Activated naive CD8-positive, alpha-beta T cell treated with anti-CD3 and anti-CD28 coated beads, Interleukin-2, amount 10 ng/mL, durations not matched to agents 7 days and 5 days (primary cell): ENCODE measurements at regions not wholly inside any gene's neighbourhood (a gene's known extent, or its start where the extent isn't known, plus 50 kb on each side); places are given as distances from the start of the nearest gene placed in this dataset.
"Not testable (repeated sequence)": the region's sequence is repeated elsewhere in the genome, so short reads cannot be mapped to it uniquely, and the experiment has no call there.

Experiments used
- ATAC-seq: fragments of 150-1000 bp; cut with Tn5 transposase; one replicate; pipeline ENCODE4 v1.10.0; 2021; ENCODE audit warnings: low read depth, moderate library complexity
- POLR2A ChIA-PET: fragments of 350-600 bp; sonication (Branson Sonifier 250); formaldehyde crosslinking; loops from one replicate; lab custom pipeline; 2021; ENCODE audit warnings: antibody characterized with exemption; lab: Charles Lee
- DNase-seq: peaks from one replicate; pipeline ENCODE4 v3.0.0; 2021
- H3K27ac Mint-ChIP-seq: one replicate; pipeline ENCODE4 v1.8.0; 2022; ENCODE audit warnings: mild to moderate bottlenecking, mixed read lengths
- H3K27me3 Mint-ChIP-seq: one replicate; pipeline ENCODE4 v1.8.0; 2022; ENCODE audit warnings: mild to moderate bottlenecking, moderate library complexity, mixed read lengths
- H3K36me3 Mint-ChIP-seq: one replicate; pipeline ENCODE4 v1.8.0; 2021; ENCODE audit warnings: mild to moderate bottlenecking, mixed read lengths
- H3K4me1 Mint-ChIP-seq: one replicate; pipeline ENCODE4 v1.8.0; 2021; ENCODE audit warnings: mixed read lengths
- H3K4me3 Mint-ChIP-seq: one replicate; pipeline ENCODE4 v1.8.0; 2022; ENCODE audit warnings: mild to moderate bottlenecking, moderate library complexity, mixed read lengths
- H3K9me3 Mint-ChIP-seq: one replicate; pipeline ENCODE4 v1.8.0; 2021; ENCODE audit warnings: mixed read lengths

DNA sequence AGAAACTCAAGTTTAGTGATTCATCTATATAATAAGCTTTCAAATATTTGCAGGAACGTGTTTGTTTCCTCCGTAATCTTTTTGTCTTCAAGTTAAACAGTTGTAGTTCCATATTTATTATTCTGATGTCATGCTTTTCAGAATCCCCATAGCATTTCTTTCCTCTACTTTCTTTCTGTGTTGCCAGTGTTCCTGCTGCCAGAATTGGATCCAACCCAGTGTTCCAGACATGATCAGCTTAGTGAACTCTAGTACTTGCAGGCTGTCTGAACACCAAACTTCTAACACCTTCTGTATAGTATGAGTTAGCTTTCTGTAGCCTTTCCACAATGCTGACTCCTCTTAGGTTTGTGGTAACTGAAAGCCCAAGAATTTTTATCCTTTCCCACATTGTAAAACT is 340.2 kb upstream of the FRG2C start:
- DNase-seq, ATAC-seq, H3K4me1 Mint-ChIP-seq, H3K4me3 Mint-ChIP-seq, H3K36me3 Mint-ChIP-seq, H3K27me3 Mint-ChIP-seq, H3K9me3 Mint-ChIP-seq, H3K27ac Mint-ChIP-seq, POLR2A ChIA-PET: not testable (repeated sequence)

DNA sequence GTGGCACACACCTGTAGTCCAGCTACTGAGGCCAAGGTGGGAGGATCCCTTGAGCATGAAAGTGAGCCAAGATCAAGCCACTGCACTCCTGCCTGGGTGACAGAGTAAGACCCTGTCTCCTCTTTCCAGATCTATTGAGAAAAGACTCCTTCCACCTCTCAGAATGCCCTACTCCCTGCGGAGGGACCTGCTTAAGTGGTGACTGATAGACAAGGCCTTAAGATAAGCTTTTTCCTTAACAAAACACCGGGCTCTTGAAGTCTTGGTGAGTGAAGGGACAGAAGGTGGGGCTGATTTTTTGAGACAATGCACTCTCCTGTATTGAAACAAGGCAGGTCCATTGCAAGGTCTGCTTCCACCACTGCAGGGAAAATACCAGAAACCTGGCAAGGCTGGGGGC is 338.4 kb upstream of the FRG2C start:
- ATAC-seq (no peak), DNase-seq (no peak)
- peaks cover 5% of the 10 kb centered on the region for H3K27me3 Mint-ChIP-seq
- no peaks in the 10 kb centered on the region for H3K4me1 Mint-ChIP-seq
- no peak overlapping the region for H3K4me3 Mint-ChIP-seq
- H3K27ac Mint-ChIP-seq, result no peak overlapping the region
- H3K9me3 Mint-ChIP-seq, result no peaks in the 10 kb centered on the region
- POLR2A ChIA-PET, result no interaction called here
- H3K36me3 Mint-ChIP-seq, result no peaks in the 10 kb centered on the region

DNA sequence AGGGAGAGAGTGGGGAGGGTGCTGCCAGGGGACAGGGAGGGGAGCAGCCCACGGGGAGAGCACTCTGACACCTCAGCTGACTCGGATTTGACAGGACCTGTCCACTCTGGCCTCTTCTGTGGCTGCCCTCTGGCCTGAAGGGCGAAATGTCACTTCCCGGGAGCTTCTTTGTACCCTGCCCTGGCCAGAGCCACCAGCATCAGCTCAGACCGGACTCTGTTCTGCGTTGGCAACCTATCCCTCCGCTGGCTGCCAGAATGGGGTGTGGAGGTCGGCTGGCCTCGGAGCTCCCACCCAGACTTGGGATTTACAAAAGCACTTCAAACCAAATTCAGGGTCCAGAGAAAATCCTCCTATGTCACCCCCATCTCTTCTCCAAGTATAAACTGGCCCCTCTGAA is 336.7 kb upstream of the FRG2C start:
- DNase-seq (no peak), ATAC-seq (no peak)
- no peaks in the 10 kb centered on the region for H3K36me3 Mint-ChIP-seq
- no peak overlapping the region for H3K27ac Mint-ChIP-seq
- H3K4me1 Mint-ChIP-seq, result no peaks in the 10 kb centered on the region
- no peak overlapping the region for H3K4me3 Mint-ChIP-seq
- H3K27me3 Mint-ChIP-seq, result peaks cover 5% of the 10 kb centered on the region
- POLR2A ChIA-PET, result no interaction called here
- H3K9me3 Mint-ChIP-seq, result no peaks in the 10 kb centered on the region

DNA sequence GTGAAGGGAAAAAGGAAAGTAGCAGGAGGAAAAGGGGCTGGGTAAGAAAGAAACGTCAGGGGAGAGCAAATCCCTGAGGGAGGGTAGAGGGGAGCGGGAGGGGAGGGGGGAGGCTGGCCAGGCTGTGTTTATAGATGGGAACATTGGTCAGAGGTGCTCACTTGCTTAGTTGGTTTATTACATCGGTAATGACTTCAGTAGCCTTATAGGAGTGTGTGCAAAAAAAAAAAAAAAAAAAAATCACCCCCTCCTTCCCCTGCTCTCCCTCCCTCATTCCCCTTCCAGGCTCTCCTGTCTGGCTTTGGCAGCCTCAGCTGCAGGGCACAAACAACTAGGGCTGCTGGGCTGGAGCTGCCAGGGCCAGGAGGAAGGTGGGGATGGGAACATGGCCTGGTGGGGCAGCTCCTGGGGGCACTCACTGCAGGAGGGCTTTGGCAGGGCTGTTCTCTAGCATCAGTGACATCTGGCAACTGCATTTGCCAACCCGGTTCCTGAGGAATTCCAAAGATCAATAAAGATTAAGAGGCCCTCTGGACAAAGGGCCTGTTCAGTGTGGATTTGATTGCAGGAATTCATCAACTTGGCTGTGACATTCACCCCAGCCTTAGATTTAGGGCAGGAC is 334.5 kb upstream of the FRG2C start:
- H3K4me1 Mint-ChIP-seq, result no peaks in the 10 kb centered on the region
- peaks cover 3% of the 10 kb centered on the region for H3K27me3 Mint-ChIP-seq
- H3K27ac Mint-ChIP-seq, result no peak overlapping the region
- no peak for DNase-seq
- no peaks in the 10 kb centered on the region for H3K9me3 Mint-ChIP-seq
- H3K4me3 Mint-ChIP-seq, result no peak overlapping the region
- ATAC-seq, result no peak
- POLR2A ChIA-PET, result no interaction called here
- H3K36me3 Mint-ChIP-seq, result no peaks in the 10 kb centered on the region

DNA sequence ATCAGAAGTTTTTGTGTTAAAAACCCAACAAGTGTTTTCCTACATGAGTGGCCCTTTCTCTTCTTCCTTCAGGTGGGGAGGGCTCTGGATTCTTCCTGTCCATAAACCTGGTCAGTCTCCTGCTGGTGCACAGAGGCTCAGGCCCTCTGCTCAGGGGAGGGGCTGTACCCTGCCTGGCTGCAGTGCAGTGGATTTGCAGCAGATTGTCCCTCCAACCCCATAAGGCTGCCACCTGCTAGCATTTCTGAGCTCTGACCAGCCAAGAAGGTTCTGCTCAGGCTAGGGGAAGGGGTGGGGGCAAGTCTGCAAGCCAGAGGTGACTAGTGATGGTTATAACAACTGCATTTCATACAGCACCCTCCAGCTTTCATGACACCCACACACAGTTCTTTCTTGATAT is 333.7 kb upstream of the FRG2C start:
- H3K27me3 Mint-ChIP-seq, H3K36me3 Mint-ChIP-seq, H3K4me1 Mint-ChIP-seq, DNase-seq, H3K9me3 Mint-ChIP-seq, H3K27ac Mint-ChIP-seq, ATAC-seq, POLR2A ChIA-PET, H3K4me3 Mint-ChIP-seq: not testable (repeated sequence)

DNA sequence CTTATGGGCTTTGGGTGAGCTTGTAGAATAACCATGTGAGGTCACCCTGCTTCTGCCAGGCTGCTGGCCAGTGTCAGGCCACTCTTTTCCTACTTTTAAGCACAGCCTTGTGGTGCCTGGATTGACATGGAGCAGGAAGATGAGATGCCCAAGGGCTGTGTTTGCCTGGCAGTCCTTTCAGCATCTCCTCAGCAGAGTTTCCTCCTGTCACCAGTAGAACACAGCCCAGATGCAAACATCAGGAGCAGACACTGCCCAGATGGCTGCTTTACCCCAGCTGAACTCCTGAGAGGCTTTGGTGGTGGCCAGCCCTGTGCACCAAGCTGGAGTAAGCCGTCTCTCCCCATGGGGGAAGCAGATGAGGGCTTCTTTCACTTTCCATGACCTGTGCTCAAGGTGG is 332.0 kb upstream of the FRG2C start:
- H3K27me3 Mint-ChIP-seq, DNase-seq, H3K9me3 Mint-ChIP-seq, ATAC-seq, H3K4me3 Mint-ChIP-seq, H3K4me1 Mint-ChIP-seq, H3K36me3 Mint-ChIP-seq, H3K27ac Mint-ChIP-seq, POLR2A ChIA-PET: not testable (repeated sequence)

DNA sequence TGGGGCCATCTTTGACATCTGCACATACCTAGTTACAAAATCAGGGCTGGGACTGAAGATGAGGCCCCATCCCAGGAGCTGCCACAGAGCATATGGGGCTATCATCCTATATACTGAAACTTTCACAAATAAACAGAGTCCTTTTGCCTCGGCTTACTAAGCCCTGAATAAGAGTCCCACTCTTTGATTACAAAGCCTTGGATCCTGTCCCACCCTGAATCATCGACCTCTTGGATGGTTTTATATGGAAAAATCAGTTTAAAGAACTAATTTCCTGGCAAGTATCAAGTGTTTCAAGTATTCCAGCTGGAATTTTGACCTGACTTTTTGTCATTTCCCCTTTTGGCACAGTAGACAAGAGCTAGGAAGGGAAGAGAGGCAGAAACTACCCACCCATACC is 331.3 kb upstream of the FRG2C start:
- ATAC-seq (no peak), DNase-seq (no peak)
- no peaks in the 10 kb centered on the region for H3K4me1 Mint-ChIP-seq
- POLR2A ChIA-PET, result no interaction called here
- H3K9me3 Mint-ChIP-seq, result no peaks in the 10 kb centered on the region
- no peaks in the 10 kb centered on the region for H3K36me3 Mint-ChIP-seq
- H3K27ac Mint-ChIP-seq, result no peak overlapping the region
- H3K4me3 Mint-ChIP-seq, result no peak overlapping the region
- no peaks in the 10 kb centered on the region for H3K27me3 Mint-ChIP-seq

DNA sequence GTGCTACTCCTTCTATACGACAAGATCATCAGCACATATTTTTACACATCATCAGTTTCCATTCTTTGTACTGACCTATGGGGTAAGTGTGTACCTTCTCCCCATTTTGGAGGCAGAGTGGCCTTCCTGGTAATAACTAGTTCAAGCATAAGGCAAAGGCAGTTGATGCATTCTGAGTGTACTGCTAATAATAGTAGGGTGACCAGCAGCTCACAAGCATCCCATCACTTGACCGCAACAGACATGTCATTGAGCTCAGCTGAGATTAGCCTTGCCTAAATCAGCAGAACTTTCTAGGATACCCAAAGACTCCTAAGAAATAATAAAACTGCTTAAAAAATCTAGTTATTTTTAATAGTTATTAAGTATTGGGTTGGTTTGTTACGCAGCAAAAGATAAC is 329.8 kb upstream of the FRG2C start:
- H3K4me1 Mint-ChIP-seq, result no peaks in the 10 kb centered on the region

DNA sequence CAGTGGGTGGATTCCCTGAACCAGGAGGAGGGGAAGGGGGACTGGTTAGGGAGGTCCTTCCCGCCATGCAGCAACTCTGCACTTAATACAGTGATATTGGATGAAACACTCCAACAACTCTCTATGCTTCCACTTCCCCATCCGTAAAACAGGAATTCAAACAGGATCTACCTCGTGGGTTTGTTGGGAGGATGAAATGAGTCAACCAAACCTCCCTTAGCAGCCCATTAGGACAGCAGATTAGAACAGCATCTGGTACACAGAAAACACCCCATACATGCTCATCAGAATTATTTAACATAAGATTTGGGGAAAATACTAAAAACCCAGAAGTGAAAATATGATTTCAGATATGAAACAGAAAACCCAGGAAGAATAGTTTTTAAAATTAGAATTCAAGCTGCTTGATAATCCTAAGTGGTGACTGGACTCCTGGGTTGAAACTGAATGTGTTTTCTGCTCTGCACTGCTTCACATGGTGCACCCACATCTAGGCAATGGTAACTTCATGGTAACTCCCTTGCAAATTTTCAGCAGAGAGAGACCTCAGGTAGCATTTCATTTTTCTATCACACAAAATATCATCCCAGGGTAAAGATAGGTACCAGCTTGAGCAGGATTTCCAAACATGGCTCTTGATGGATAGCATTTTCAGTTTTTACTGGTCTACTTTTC is 326.8 kb upstream of the FRG2C start:
- ATAC-seq (no peak), DNase-seq (no peak)
- no peak overlapping the region for H3K27ac Mint-ChIP-seq
- no peaks in the 10 kb centered on the region for H3K27me3 Mint-ChIP-seq
- no peaks in the 10 kb centered on the region for H3K36me3 Mint-ChIP-seq
- H3K4me3 Mint-ChIP-seq, result no peak overlapping the region
- no peaks in the 10 kb centered on the region for H3K4me1 Mint-ChIP-seq
- H3K9me3 Mint-ChIP-seq, result no peaks in the 10 kb centered on the region
- POLR2A ChIA-PET, result no interaction called here

More for the DNA sequence above, 329.8 kb upstream of the FRG2C start:
- H3K27me3 Mint-ChIP-seq, result no peaks in the 10 kb centered on the region
- no peak overlapping the region for H3K27ac Mint-ChIP-seq
- DNase-seq (no peak), ATAC-seq (no peak)
- no peaks in the 10 kb centered on the region for H3K9me3 Mint-ChIP-seq
- H3K36me3 Mint-ChIP-seq, result no peaks in the 10 kb centered on the region
- no peak overlapping the region for H3K4me3 Mint-ChIP-seq
- POLR2A ChIA-PET, result no interaction called here

DNA sequence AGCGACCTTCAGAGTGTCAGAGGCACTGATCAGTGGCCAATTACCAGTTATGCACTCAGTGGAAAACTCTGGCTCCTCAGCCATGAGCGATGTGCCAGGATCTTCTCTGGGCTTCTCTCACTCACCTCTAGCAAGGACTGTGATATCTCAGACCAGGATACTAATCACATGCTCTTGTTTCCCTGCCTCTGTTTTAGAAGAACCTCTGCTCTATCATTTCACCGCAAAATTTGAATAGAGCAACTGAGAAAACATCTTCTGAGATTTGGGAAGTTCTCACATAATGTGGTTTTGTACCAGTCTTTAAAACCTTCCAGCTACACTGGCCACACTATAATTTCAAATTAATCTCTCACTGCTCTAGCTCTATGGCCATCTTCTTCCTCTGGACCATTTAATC is 325.8 kb upstream of the FRG2C start:
- POLR2A ChIA-PET, result no interaction called here
- no peak for ATAC-seq
- Mint-ChIP-seq H3K36me3 (no peaks in the 10 kb centered on the region), H3K27ac (no peak overlapping the region), H3K4me3 (no peak overlapping the region), H3K4me1 (no peaks in the 10 kb centered on the region), H3K27me3 (no peaks in the 10 kb centered on the region), H3K9me3 (no peaks in the 10 kb centered on the region)
- DNase-seq, result no peak

DNA sequence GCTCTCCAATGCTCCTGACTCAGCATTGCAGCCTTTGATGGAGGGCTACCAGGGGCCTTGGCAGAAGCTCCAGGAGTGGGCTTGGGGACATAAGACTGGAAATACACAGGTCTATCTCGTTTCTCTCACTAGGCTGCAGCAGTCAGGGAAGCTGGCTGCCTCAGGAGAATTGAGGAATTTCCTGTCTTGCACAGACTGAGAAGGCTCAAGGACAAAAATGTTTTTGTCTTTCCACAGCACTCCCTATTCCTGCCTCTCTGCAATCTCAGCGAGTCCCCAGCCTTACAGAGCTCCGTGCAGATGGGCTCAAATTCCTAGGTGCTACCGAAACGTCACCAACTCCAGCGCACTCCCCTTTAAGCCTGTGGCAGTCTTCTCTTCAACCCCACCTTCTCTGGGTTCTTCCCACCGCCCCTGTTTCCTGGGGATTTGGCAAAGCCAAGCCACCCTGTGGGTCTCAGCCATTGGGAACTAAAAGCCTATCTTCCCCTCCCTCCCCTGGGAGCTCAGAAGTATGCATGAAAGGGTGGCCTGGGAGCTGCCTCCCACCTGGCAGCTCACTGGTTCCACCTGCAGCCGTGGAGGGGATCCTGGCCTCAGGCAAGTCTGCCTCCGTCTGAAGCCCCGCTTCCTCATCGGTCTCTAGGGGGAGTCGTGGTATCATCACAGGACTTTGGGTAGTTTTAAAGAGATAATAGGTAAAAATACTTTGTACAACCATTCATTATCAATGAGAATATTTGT is 322.6 kb upstream of the FRG2C start:
- no peaks in the 10 kb centered on the region for H3K36me3 Mint-ChIP-seq
- no peak for ATAC-seq
- no peaks in the 10 kb centered on the region for H3K27me3 Mint-ChIP-seq
- H3K4me1 Mint-ChIP-seq, result no peaks in the 10 kb centered on the region
- no peak for DNase-seq
- no peak overlapping the region for H3K4me3 Mint-ChIP-seq
- POLR2A ChIA-PET, result no interaction called here
- no peak overlapping the region for H3K27ac Mint-ChIP-seq
- H3K9me3 Mint-ChIP-seq, result no peaks in the 10 kb centered on the region

DNA sequence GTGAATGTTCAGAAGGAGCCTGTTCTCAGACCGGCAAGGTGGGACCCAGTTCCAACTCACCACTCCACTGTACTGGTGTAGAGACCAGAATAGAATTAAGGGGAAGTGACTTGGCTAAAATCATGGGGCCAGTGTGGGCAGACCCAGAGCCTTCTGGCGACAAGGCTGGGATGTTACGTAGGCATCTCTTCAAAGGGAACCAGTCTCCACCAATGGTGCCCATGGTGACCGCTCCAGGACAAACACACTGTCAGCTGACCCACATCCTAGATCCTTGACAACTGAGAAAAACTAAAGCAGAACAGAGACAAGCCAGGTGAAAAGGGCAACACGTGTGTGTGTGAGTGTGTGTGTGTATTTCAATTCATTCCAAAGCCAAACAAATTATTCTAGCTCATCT is 321.7 kb upstream of the FRG2C start:
- Mint-ChIP-seq H3K4me3 (no peak overlapping the region), H3K9me3 (no peaks in the 10 kb centered on the region), H3K4me1 (no peaks in the 10 kb centered on the region), H3K27me3 (no peaks in the 10 kb centered on the region), H3K36me3 (no peaks in the 10 kb centered on the region), H3K27ac (no peak overlapping the region)
- POLR2A ChIA-PET, result no interaction called here
- ATAC-seq, result no peak
- no peak for DNase-seq

DNA sequence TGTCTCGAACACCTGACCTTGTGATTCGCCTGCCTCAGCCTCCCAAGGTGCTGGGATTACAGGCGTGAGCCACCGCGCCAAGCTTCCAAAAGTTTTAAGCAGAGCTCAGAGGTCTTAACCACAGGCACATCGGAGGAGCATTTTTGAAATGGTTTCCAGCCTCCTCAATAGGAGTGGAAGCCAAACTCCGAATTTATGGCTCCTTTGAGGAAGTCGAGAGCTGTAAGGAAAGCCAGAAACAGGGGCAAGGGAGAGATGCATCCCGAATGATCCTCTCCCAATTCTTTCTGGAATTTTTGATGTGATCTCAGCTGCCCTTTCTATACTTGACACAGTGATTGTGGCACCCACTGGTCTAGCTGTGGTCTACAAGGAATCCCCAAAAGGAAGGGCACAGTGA is 313.6 kb upstream of the FRG2C start:
- H3K9me3 Mint-ChIP-seq, ATAC-seq, H3K4me3 Mint-ChIP-seq, H3K27me3 Mint-ChIP-seq, H3K27ac Mint-ChIP-seq, POLR2A ChIA-PET, H3K36me3 Mint-ChIP-seq, DNase-seq, H3K4me1 Mint-ChIP-seq: not testable (repeated sequence)
